HepG2 (cell line): ENCODE measurements at regions not wholly inside any gene's neighbourhood (a gene's known extent, or its start where the extent isn't known, plus 50 kb on each side); places are given as distances from the start of the nearest gene placed in this dataset.

ENCODE experiments used
- ATAC-seq: fragments of 200-7000 bp; cut with Tn5 transposase; 3 replicates; pipeline ENCODE4 v1.9.1; 2020; ENCODE audit warnings: mild to moderate bottlenecking, moderate library complexity
- BruUV-seq: library from RNA; stranded (reverse); fragments of 400-500 nt; replicated peaks from 2 replicates; lab custom pipeline; 2021; lab: Mats Ljungman, UMichigan
- CTCF ChIA-PET: fragments of 300-600 bp; formaldehyde crosslinking; extraction: SDS; loops from one replicate; lab custom pipeline; 2021; ENCODE audit warnings: low total read pairs, inconsistent platforms, low intra/inter-chr PET ratio; lab: Yijun Ruan, JAX
- POLR2A ChIA-PET: fragments of 350-600 bp; sonication (Branson Sonifier 250); formaldehyde crosslinking; loops from one replicate; lab custom pipeline; 2020; ENCODE audit warnings: antibody characterized with exemption, inconsistent platforms; lab: Yijun Ruan, JAX
- DNase-seq: peaks from one replicate; pipeline ENCODE4 v3.0.0-alpha.2; 2015; ENCODE audit warnings: low spot score
- FAIRE-seq: peaks from 3 replicates; lab custom pipeline; 2011; peaks lifted over from hg19 to GRCh38; lab: Jason Lieb, UNC
- H2AFZ ChIP-seq: one replicate; pipeline ENCODE4 v1.6.1; 2011; ENCODE audit warnings: low read length, inconsistent platforms
- H3K27ac ChIP-seq: fragments of 300-600 bp; 3 replicates; pipeline ENCODE4 v1.8.0; 2011; ENCODE audit warnings: mixed run types, mild to moderate bottlenecking, mixed read lengths, low read length, inconsistent platforms; ENCODE audit not compliant: insufficient read depth; ENCODE audit errors: extremely low read length
- H3K27me3 ChIP-seq, 2 experiments: fragments of 200-600 bp in 1 of 2; 2 replicates in 1 of 2; 3 replicates in 1 of 2; pipeline versions ENCODE4 v1.6.0 to v1.8.0; 2011; ENCODE audit warnings: low read length in 2 of 2, mild to moderate bottlenecking in 2 of 2, moderate library complexity in 2 of 2, inconsistent platforms in 1 of 2; ENCODE audit not compliant: insufficient read depth in 2 of 2, control insufficient read depth in 1 of 2
- H3K36me3 ChIP-seq, 2 experiments: fragments of 200-600 bp in 1 of 2; replicated peaks in 1 of 2; 2 replicates in 1 of 2; 3 replicates in 1 of 2; pipeline versions ENCODE4 v1.5.1 to v1.8.0; 2011; ENCODE audit warnings: low read length in 2 of 2, inconsistent platforms in 1 of 2; ENCODE audit not compliant: insufficient read depth in 2 of 2, control insufficient read depth in 1 of 2
- H3K4me1 ChIP-seq: 2 replicates; pipeline ENCODE4 v1.5.1; 2012; ENCODE audit warnings: low read length, inconsistent platforms; ENCODE audit not compliant: insufficient read depth
- H3K4me2 ChIP-seq: 2 replicates; pipeline ENCODE4 v1.6.0; 2011; ENCODE audit warnings: low read depth, low read length, inconsistent platforms
- H3K4me3 ChIP-seq, 3 experiments: fragments of 200-600 bp in 1 of 3; sonication (generic), shearing (Covaris generic) in 1 of 3; replicated peaks in 1 of 3; 2 replicates each; pipeline ENCODE4 v1.5.1; 2011 to 2016; ENCODE audit warnings: low read length in 3 of 3, inconsistent platforms in 2 of 3, low read depth in 2 of 3, mild to moderate bottlenecking in 2 of 3, control low read depth in 1 of 3, mixed read lengths in 1 of 3; ENCODE audit not compliant: insufficient read depth in 1 of 3
- H3K79me2 ChIP-seq: one replicate; pipeline ENCODE4 v1.6.1; 2011; ENCODE audit warnings: low read length, inconsistent platforms; ENCODE audit not compliant: insufficient read depth
- H3K9ac ChIP-seq: 2 replicates; pipeline ENCODE4 v1.6.0; 2011; ENCODE audit warnings: mild to moderate bottlenecking, low read depth, low read length, inconsistent platforms; ENCODE audit not compliant: insufficient read depth
- H3K9me3 ChIP-seq: 2 replicates; pipeline ENCODE4 v1.5.1; 2012; ENCODE audit warnings: mild to moderate bottlenecking, low read length
- H4K20me1 ChIP-seq: 2 replicates; pipeline ENCODE4 v1.6.0; 2011; ENCODE audit warnings: inconsistent platforms, mild to moderate bottlenecking, low read length, moderate library complexity; ENCODE audit not compliant: insufficient read depth
- AHDC1 ChIP-seq: sonication (generic); formaldehyde crosslinking; IDR thresholded peaks from 2 replicates; pipeline ENCODE4 v1.5.1; 2020; ENCODE audit warnings: mild to moderate bottlenecking, missing genetic modification reagents, borderline replicate concordance
- CBX1 ChIP-seq: IDR thresholded peaks from one replicate; pipeline ENCODE4 v1.6.1; 2016; ENCODE audit warnings: antibody characterized with exemption, low read depth
- DR1 ChIP-seq: sonication (generic); formaldehyde crosslinking; IDR thresholded peaks from 2 replicates; pipeline ENCODE4 v1.8.0; 2021; ENCODE audit warnings: mild to moderate bottlenecking, missing genetic modification reagents, inconsistent platforms
- FOXA1 ChIP-seq, 2 experiments: fragments of 450-650 bp in 1 of 2; sonication (generic) in 1 of 2; formaldehyde crosslinking in 1 of 2; IDR thresholded peaks; 2 replicates each; pipeline versions ENCODE4 v1.4.0 to v1.6.1; 2016 to 2020; ENCODE audit warnings: missing genetic modification reagents in 1 of 2
- MZF1 ChIP-seq: sonication (generic); formaldehyde crosslinking; IDR thresholded peaks from 2 replicates; pipeline ENCODE4 v1.8.1; 2023; ENCODE audit warnings: mild to moderate bottlenecking, missing genetic modification reagents, borderline replicate concordance
- RBAK ChIP-seq: sonication (generic); formaldehyde crosslinking; IDR thresholded peaks from 2 replicates; pipeline ENCODE4 v1.5.1; 2020; ENCODE audit warnings: mild to moderate bottlenecking, missing genetic modification reagents
- SIX1 ChIP-seq: sonication (generic); formaldehyde crosslinking; IDR thresholded peaks from 2 replicates; pipeline ENCODE4 v1.4.0; 2020; ENCODE audit warnings: missing genetic modification reagents, borderline replicate concordance
- TEAD3 ChIP-seq: optimal IDR thresholded peaks from 2 replicates; pipeline ENCODE3; 2016; ENCODE audit warnings: borderline replicate concordance
- ZNF232 ChIP-seq: sonication (generic); formaldehyde crosslinking; IDR thresholded peaks from 2 replicates; pipeline ENCODE4 v1.4.0; 2020; ENCODE audit warnings: missing genetic modification reagents, borderline replicate concordance
- ZNF331 ChIP-seq: sonication (generic); formaldehyde crosslinking; IDR thresholded peaks from 2 replicates; pipeline ENCODE4 v1.4.0; 2020; ENCODE audit warnings: missing genetic modification reagents
- ZNF333 ChIP-seq: sonication (generic); formaldehyde crosslinking; IDR thresholded peaks from 2 replicates; pipeline ENCODE4 v1.4.0; 2020; ENCODE audit warnings: mild to moderate bottlenecking, missing genetic modification reagents, borderline replicate concordance
- ZNF691 ChIP-seq: sonication (generic); formaldehyde crosslinking; IDR thresholded peaks from 2 replicates; pipeline ENCODE4 v1.4.0; 2020; ENCODE audit warnings: missing genetic modification reagents, low read depth, mild to moderate bottlenecking, borderline replicate concordance
- ZNF724P ChIP-seq: sonication (generic); formaldehyde crosslinking; IDR thresholded peaks from 2 replicates; pipeline ENCODE4 v1.8.0; 2022; ENCODE audit warnings: missing genetic modification reagents, borderline replicate concordance
- ZNF772 ChIP-seq: sonication (generic); formaldehyde crosslinking; IDR thresholded peaks from 2 replicates; pipeline ENCODE4 v1.5.0; 2020; ENCODE audit warnings: mild to moderate bottlenecking, missing genetic modification reagents
- ZSCAN31 ChIP-seq: sonication (generic); formaldehyde crosslinking; IDR thresholded peaks from 2 replicates; pipeline ENCODE4 v1.5.0; 2020; ENCODE audit warnings: low read depth, mild to moderate bottlenecking, missing genetic modification reagents
- WGBS: methylation state at CpG from one replicate; pipeline ENCODE4 v1.1.6; 2017; ENCODE audit warnings: low lambda C conversion rate; 5-methylcytosine and 5-hydroxymethylcytosine counted together
- in situ Hi-C: cut with HindIII; loops from 2 replicates; pipeline ENCODE4 v1.10.0; 2017; ENCODE audit warnings: low pct_unique_long_range_greater_than_20kb; ENCODE audit not compliant: extremely low pct_ligation_motif_present
- intact Hi-C: fragments of 100-400 bp; cut with micrococcal nuclease; formaldehyde crosslinking; loops from one replicate; pipeline ENCODE4 v1.10.0; 2022; ENCODE audit not compliant: unreplicated experiment

- no peak overlapping the region for H3K4me3 ChIP-seq
- in situ Hi-C loops, result no loop called here
- H3K79me2 ChIP-seq, result no peaks in the 10 kb centered on the region
- no peak for TF ChIP-seq ZNF724P (CRISPR knock-in tag)
- TF ChIP-seq ZNF331 (CRISPR knock-in tag), result no peak
- TF ChIP-seq DR1, result no peak
- TF ChIP-seq MZF1 (CRISPR knock-in tag), result no peak
- TF ChIP-seq ZNF333, result no peak
- TF ChIP-seq ZSCAN31 (CRISPR knock-in tag), result no peak
- TF ChIP-seq, all 625 proteins: peak for 0
- Histone ChIP-seq H3K4me2 (no peak overlapping the region), H4K20me1 (no peaks in the 10 kb centered on the region), H3K4me1 (no peaks in the 10 kb centered on the region), H3K9ac (no peak overlapping the region), H3K36me3 (no peaks in the 10 kb centered on the region), H3K27me3 (no peaks in the 10 kb centered on the region), H3K27ac (no peak overlapping the region), H3K9me3 (peaks cover 84% of the 10 kb centered on the region), H2AFZ (no peak overlapping the region)
- POLR2A ChIA-PET, result no interaction called here
- CTCF ChIA-PET, result no interaction called here
- ATAC-seq, result no peak
- BruUV-seq, result no TSS peak
- FAIRE-seq, result no peak
- DNase-seq, result no peak
- intact Hi-C loops, result no loop called here
These were observed 667.2 kb downstream of the BRINP1 start for GRCh38 chr9:118701985-118702384.

- H3K9me3 ChIP-seq, result peaks cover 94% of the 10 kb centered on the region
- no peaks in the 10 kb centered on the region for H3K27me3 ChIP-seq
- H3K79me2 ChIP-seq, result no peaks in the 10 kb centered on the region
- ATAC-seq (no peak), DNase-seq (no peak), FAIRE-seq (no peak)
- CTCF ChIA-PET, result no interaction called here
- H3K4me3 ChIP-seq, result no peak overlapping the region
- H3K36me3 ChIP-seq, result no peaks in the 10 kb centered on the region
- no peak overlapping the region for H3K4me2 ChIP-seq
- BruUV-seq, result no TSS peak
- intact Hi-C loops (no loop called here), in situ Hi-C loops (no loop called here)
- POLR2A ChIA-PET, result no interaction called here
- no peaks in the 10 kb centered on the region for H4K20me1 ChIP-seq
- TF ChIP-seq FOXA1 (IDR thresholded peaks at IDR 0.05), result no peak
- TF ChIP-seq FOXA1 (CRISPR knock-in tag; IDR thresholded peaks at IDR 0.05), result no peak
- TF ChIP-seq SIX1 (CRISPR knock-in tag), result no peak
- TF ChIP-seq ZNF691 (CRISPR knock-in tag), result no peak
- no peak for TF ChIP-seq AHDC1 (CRISPR knock-in tag)
- TF ChIP-seq ZNF232 (CRISPR knock-in tag), result no peak
- no peak for TF ChIP-seq CBX1
- TF ChIP-seq RBAK (CRISPR knock-in tag), result no peak
- no peak for TF ChIP-seq TEAD3
- TF ChIP-seq ZNF772 (CRISPR knock-in tag), result no peak
- WGBS, result 57% methylated on average over 1 of the region's 1 CpG
- H3K27ac ChIP-seq, result no peak overlapping the region
- H2AFZ ChIP-seq, result no peak overlapping the region
- no peaks in the 10 kb centered on the region for H3K4me1 ChIP-seq
- H3K9ac ChIP-seq, result no peak overlapping the region
These were observed 657.4 kb downstream of the BRINP1 start for GRCh38 chr9:118711843-118712242.
